Astrocyte (in vitro differentiated cells and primary cell): ENCODE measurements at regions not wholly inside any gene's neighbourhood (a gene's known extent, or its start where the extent isn't known, plus 50 kb on each side); places are given as distances from the start of the nearest gene placed in this dataset.
A peak's percentile ranks its signal among the peaks of the same experiment; 100 is the strongest.
"Not testable (repeated sequence)": the region's sequence is repeated elsewhere in the genome, so short reads cannot be mapped to it uniquely, and the experiment has no call there.

Experiments used
- DNase-seq: peaks from one replicate; pipeline ENCODE4 v3.0.0-alpha.2; 2010; ENCODE audit warnings: low read depth
- FAIRE-seq: peaks from 2 replicates; lab custom pipeline; 2011; peaks lifted over from hg19 to GRCh38; lab: Jason Lieb, UNC
- H2AFZ ChIP-seq: 2 replicates; pipeline ENCODE4 v1.6.0; 2012; ENCODE audit warnings: low read depth, low read length, inconsistent platforms
- H3K27ac ChIP-seq: 2 replicates; pipeline ENCODE4 v1.5.1; 2011; ENCODE audit warnings: low read depth, low read length, inconsistent platforms
- H3K27me3 ChIP-seq: 2 replicates; pipeline ENCODE4 v1.6.0; 2011; ENCODE audit warnings: low read length, inconsistent platforms; ENCODE audit not compliant: insufficient read depth
- H3K36me3 ChIP-seq: 2 replicates; pipeline ENCODE4 v1.5.1; 2011; ENCODE audit warnings: low read length, inconsistent platforms; ENCODE audit not compliant: insufficient read depth
- H3K4me1 ChIP-seq: 2 replicates; pipeline ENCODE4 v1.5.1; 2011; ENCODE audit warnings: low read length, inconsistent platforms; ENCODE audit not compliant: insufficient read depth
- H3K4me2 ChIP-seq: 2 replicates; pipeline ENCODE4 v1.6.0; 2012; ENCODE audit warnings: low read length, inconsistent platforms
- H3K4me3 ChIP-seq: 2 replicates; pipeline ENCODE4 v1.5.1; 2011; ENCODE audit warnings: low read depth, mild to moderate bottlenecking, low read length, inconsistent platforms; ENCODE audit not compliant: insufficient read depth
- H3K79me2 ChIP-seq: 2 replicates; pipeline ENCODE4 v1.6.0; 2012; ENCODE audit warnings: mild to moderate bottlenecking, low read length, inconsistent platforms; ENCODE audit not compliant: insufficient read depth
- H3K9ac ChIP-seq: 2 replicates; pipeline ENCODE4 v1.6.0; 2012; ENCODE audit warnings: mild to moderate bottlenecking, low read length, inconsistent platforms
- H3K9me3 ChIP-seq: 2 replicates; pipeline ENCODE4 v1.5.1; 2012; ENCODE audit warnings: low read depth, mild to moderate bottlenecking, low read length, inconsistent platforms; ENCODE audit not compliant: insufficient read depth
- H4K20me1 ChIP-seq: 2 replicates; pipeline ENCODE4 v1.6.0; 2012; ENCODE audit warnings: low read length, inconsistent platforms; ENCODE audit not compliant: insufficient read depth
- H3K27ac Mint-ChIP-seq: one replicate; pipeline ENCODE4 v1.8.0; 2021; ENCODE audit warnings: mild to moderate bottlenecking, mixed read lengths; ENCODE audit not compliant: unreplicated experiment
- H3K27me3 Mint-ChIP-seq: one replicate; pipeline ENCODE4 v1.8.0; 2021; ENCODE audit warnings: low read depth, mixed read lengths; ENCODE audit not compliant: unreplicated experiment
- H3K36me3 Mint-ChIP-seq: one replicate; pipeline ENCODE4 v1.8.0; 2021; ENCODE audit warnings: low read depth, mixed read lengths; ENCODE audit not compliant: unreplicated experiment
- H3K4me1 Mint-ChIP-seq: one replicate; pipeline ENCODE4 v1.8.0; 2021; ENCODE audit warnings: low read depth, mixed read lengths; ENCODE audit not compliant: unreplicated experiment
- H3K4me3 Mint-ChIP-seq: one replicate; pipeline ENCODE4 v1.8.0; 2021; ENCODE audit warnings: mild to moderate bottlenecking, moderate library complexity, mixed read lengths; ENCODE audit not compliant: unreplicated experiment
- H3K9me3 Mint-ChIP-seq: one replicate; pipeline ENCODE4 v1.8.0; 2021; ENCODE audit warnings: mild to moderate bottlenecking, mixed read lengths; ENCODE audit not compliant: unreplicated experiment
- CTCF ChIP-seq: IDR thresholded peaks from 2 replicates; pipeline ENCODE4 v1.5.1; 2011; ENCODE audit warnings: low read depth, mild to moderate bottlenecking, inconsistent platforms, low read length, moderate library complexity; ENCODE audit not compliant: insufficient read depth
- EZH2 ChIP-seq: IDR thresholded peaks from 2 replicates; pipeline ENCODE4 v1.6.1; 2012; ENCODE audit warnings: mild to moderate bottlenecking, low read length, inconsistent platforms; ENCODE audit not compliant: insufficient read depth

- H4K20me1 ChIP-seq, result no peaks in the 10 kb centered on the region
- no peaks in the 10 kb centered on the region for H3K4me1 Mint-ChIP-seq
- H3K9me3 ChIP-seq, result no peaks in the 10 kb centered on the region
- no peak overlapping the region for H3K27ac Mint-ChIP-seq
- H3K27me3 ChIP-seq, result no peaks in the 10 kb centered on the region
- H3K27ac ChIP-seq, result no peak overlapping the region
- no peak for TF ChIP-seq EZH2
- TF ChIP-seq CTCF, result no peak
- H3K4me2 ChIP-seq, result no peak overlapping the region
- FAIRE-seq, result no peak
- no peaks in the 10 kb centered on the region for H3K9me3 Mint-ChIP-seq
- no peaks in the 10 kb centered on the region for H3K36me3 Mint-ChIP-seq
- H3K4me3 Mint-ChIP-seq, result no peak overlapping the region
- DNase-seq, result no peak
- no peaks in the 10 kb centered on the region for H3K4me1 ChIP-seq
- H3K36me3 ChIP-seq, result no peaks in the 10 kb centered on the region
- no peaks in the 10 kb centered on the region for H3K79me2 ChIP-seq
- H2AFZ ChIP-seq, result no peak overlapping the region
- no peaks in the 10 kb centered on the region for H3K27me3 Mint-ChIP-seq
- no peak overlapping the region for H3K9ac ChIP-seq
- no peak overlapping the region for H3K4me3 ChIP-seq
These were observed 137.7 kb upstream of the SMYD2 start for GRCh38 chr1:214143006-214143992.

GRCh38 chr1:214144521-214144920, 136.4 kb upstream of the SMYD2 start:
- DNase-seq, H3K9ac ChIP-seq, H3K27me3 Mint-ChIP-seq, H3K27ac ChIP-seq, H3K36me3 Mint-ChIP-seq, H4K20me1 ChIP-seq, H3K4me1 Mint-ChIP-seq, H3K9me3 ChIP-seq, H3K9me3 Mint-ChIP-seq, H3K4me1 ChIP-seq, H3K27me3 ChIP-seq, H3K4me3 Mint-ChIP-seq, H3K4me3 ChIP-seq, H2AFZ ChIP-seq, H3K27ac Mint-ChIP-seq, H3K36me3 ChIP-seq, FAIRE-seq, H3K79me2 ChIP-seq, H3K4me2 ChIP-seq: not testable (repeated sequence)

- no peaks in the 10 kb centered on the region for H3K36me3 Mint-ChIP-seq
- no peaks in the 10 kb centered on the region for H3K9me3 Mint-ChIP-seq
- Histone ChIP-seq H3K4me3 (no peak overlapping the region), H3K79me2 (no peaks in the 10 kb centered on the region), H3K27ac (no peak overlapping the region), H2AFZ (no peak overlapping the region), H3K27me3 (no peaks in the 10 kb centered on the region), H3K4me1 (no peaks in the 10 kb centered on the region), H4K20me1 (no peaks in the 10 kb centered on the region), H3K4me2 (no peak overlapping the region), H3K36me3 (no peaks in the 10 kb centered on the region), H3K9me3 (no peaks in the 10 kb centered on the region), H3K9ac (no peak overlapping the region)
- H3K27me3 Mint-ChIP-seq, result no peaks in the 10 kb centered on the region
- no peaks in the 10 kb centered on the region for H3K4me1 Mint-ChIP-seq
- TF ChIP-seq EZH2 (no peak), CTCF (no peak)
- DNase-seq (peak; percentile 2), FAIRE-seq (no peak)
- no peak overlapping the region for H3K27ac Mint-ChIP-seq
- no peak overlapping the region for H3K4me3 Mint-ChIP-seq
These were observed 134.4 kb upstream of the SMYD2 start for GRCh38 chr1:214146523-214146922.
